ENCODE measurements at regions not wholly inside any gene's neighbourhood (a gene's known extent, or its start where the extent isn't known, plus 50 kb on each side); places are given as distances from the start of the nearest gene placed in this dataset.
A peak's percentile ranks its signal among the peaks of the same experiment; 100 is the strongest.

DNA sequence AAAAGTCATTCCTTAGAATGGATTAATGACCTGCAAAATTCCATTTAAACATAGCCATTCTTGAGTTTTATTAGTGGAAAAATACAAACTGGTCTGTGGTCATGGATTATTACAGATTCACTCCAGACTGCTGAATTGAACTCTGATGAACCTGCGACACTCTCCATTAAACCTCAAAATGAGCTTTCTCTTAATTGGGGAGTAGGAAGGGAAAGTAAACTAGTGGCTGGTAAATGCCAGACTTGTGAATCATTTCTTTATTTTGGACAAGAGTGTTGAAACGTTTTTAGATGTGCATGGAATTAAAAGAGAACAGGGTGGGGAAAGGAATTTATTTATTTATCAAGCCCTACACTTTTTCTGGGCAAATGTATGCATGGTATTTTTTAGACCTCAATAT is 321.2 kb upstream of the FANCL start:
- Histone ChIP-seq H3K36me3 (no peaks in the 10 kb centered on the region), H3K27ac (no peak overlapping the region), H3K4me3 (no peak overlapping the region), H3K9me3 (ENCODE audit: low read depth) (no peaks in the 10 kb centered on the region), H3K4me1 (ENCODE audit: low read depth) (no peaks in the 10 kb centered on the region), H3K27me3 (no peaks in the 10 kb centered on the region)
- TF ChIP-seq CTCF (IDR thresholded peaks at IDR 0.05; ENCODE audit: low read depth, low read length), result no peak
- no peak for DNase-seq (ENCODE audit: low read depth in 1 of 2, low spot score in 1 of 2)

DNA sequence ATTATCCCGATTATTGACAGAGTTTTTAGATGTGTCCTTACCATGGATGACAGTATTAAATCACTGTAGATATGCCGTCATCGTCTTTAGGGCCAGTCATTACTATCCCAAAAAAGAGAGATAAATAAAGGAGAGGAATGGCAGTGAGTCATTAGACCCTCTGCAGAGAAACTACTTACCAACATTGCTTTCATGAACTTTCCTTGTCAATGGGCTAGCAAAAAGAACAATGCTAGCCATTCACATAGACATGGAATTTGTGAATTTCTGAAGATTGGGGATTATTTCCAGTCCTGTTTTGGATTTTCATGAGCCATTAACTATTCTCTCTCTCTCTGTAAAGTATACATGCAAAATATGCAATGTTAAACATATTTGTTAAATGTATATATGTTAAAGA is 319.4 kb upstream of the FANCL start:
- H3K36me3 ChIP-seq, result no peaks in the 10 kb centered on the region
- H3K9me3 ChIP-seq (ENCODE audit: low read depth), result no peaks in the 10 kb centered on the region
- no peaks in the 10 kb centered on the region for H3K4me1 ChIP-seq (ENCODE audit: low read depth)
- H3K4me3 ChIP-seq, result no peak overlapping the region
- H3K27me3 ChIP-seq, result no peaks in the 10 kb centered on the region
- no peak for DNase-seq (ENCODE audit: low read depth in 1 of 2, low spot score in 1 of 2)
- H3K27ac ChIP-seq, result no peak overlapping the region
- TF ChIP-seq CTCF (IDR thresholded peaks at IDR 0.05; ENCODE audit: low read depth, low read length), result no peak

DNA sequence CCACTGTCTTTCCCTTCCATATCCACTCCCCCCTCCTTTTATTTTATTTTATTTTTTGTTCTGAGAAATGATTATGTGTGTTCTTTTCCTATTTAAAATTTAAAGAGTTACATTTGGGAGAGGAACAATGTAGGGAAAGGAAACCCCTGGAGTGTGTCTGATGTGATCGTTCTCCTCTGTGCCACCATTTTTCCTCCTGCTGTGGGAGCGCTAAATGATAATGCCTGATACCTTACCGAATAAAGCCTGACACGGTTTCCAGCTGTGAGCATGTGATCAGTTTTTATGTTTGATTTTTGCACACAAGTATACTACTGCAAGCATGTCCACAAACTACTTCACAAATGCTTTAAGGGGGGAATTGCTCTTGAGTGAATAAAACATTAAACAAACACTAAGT is 317.8 kb upstream of the FANCL start:
- Histone ChIP-seq H3K9me3 (ENCODE audit: low read depth) (no peaks in the 10 kb centered on the region), H3K4me1 (ENCODE audit: low read depth) (no peaks in the 10 kb centered on the region), H3K27me3 (no peaks in the 10 kb centered on the region), H3K36me3 (no peaks in the 10 kb centered on the region), H3K4me3 (no peak overlapping the region), H3K27ac (no peak overlapping the region)
- DNase-seq (ENCODE audit: low read depth in 1 of 2, low spot score in 1 of 2), result no peak
- no peak for TF ChIP-seq CTCF (IDR thresholded peaks at IDR 0.05; ENCODE audit: low read depth, low read length)

- Histone ChIP-seq H3K4me1 (ENCODE audit: low read depth) (no peaks in the 10 kb centered on the region), H3K27ac (no peak overlapping the region), H3K36me3 (no peaks in the 10 kb centered on the region), H3K9me3 (ENCODE audit: low read depth) (no peaks in the 10 kb centered on the region), H3K27me3 (no peaks in the 10 kb centered on the region), H3K4me3 (no peak overlapping the region)
- no peak for DNase-seq (ENCODE audit: low read depth in 1 of 2, low spot score in 1 of 2)
- no peak for TF ChIP-seq CTCF (IDR thresholded peaks at IDR 0.05; ENCODE audit: low read depth, low read length)
These were observed 316.1 kb upstream of the FANCL start for GRCh38 chr2:58557176-58557575.

DNA sequence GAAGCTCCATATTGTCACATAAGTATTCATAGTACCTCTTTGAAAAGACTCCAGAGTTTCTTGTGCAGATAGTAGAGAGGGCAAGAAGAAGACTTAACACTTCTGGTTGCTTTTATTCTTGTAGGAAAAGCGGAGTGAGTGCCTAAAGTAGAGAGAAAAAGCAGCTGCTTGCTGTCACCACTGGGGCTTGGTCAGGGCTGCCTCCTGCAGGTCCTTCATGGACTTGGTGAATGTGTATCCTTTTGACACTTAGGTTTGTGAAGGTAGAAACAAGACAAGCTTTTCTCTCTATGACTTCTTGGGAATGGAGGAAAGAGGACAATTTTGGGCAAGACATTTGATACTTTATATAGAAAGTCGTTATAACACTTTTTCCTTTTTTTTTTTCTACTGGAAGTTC is 312.8 kb upstream of the FANCL start:
- Histone ChIP-seq H3K27me3 (no peaks in the 10 kb centered on the region), H3K4me1 (ENCODE audit: low read depth) (no peaks in the 10 kb centered on the region), H3K27ac (no peak overlapping the region), H3K36me3 (no peaks in the 10 kb centered on the region), H3K4me3 (no peak overlapping the region), H3K9me3 (ENCODE audit: low read depth) (no peaks in the 10 kb centered on the region)
- DNase-seq (ENCODE audit: low read depth in 1 of 2, low spot score in 1 of 2), result peak; percentile 1 to 23
- TF ChIP-seq CTCF (IDR thresholded peaks at IDR 0.05; ENCODE audit: low read depth, low read length), result peak; percentile 3

DNA sequence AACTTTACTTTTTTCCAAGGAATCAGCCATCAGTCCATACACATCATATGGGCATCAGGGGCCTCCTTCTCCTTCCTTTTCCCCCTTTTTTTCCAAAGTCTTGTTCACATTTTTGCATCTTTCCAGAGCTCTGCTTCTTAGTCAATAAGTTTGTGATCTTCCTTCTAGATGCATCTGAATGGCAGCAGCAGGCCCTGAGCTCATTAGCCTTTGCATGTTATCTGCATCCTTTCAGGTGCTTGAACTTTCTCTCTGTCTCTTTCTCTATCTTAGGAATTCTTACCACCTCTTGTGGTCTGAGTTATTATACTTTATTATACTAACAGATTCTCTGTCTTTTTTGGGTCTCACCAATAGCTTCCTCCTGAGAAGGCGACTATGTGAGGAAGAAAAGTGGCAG is 312.4 kb upstream of the FANCL start:
- no peaks in the 10 kb centered on the region for H3K4me1 ChIP-seq (ENCODE audit: low read depth)
- no peaks in the 10 kb centered on the region for H3K36me3 ChIP-seq
- H3K27me3 ChIP-seq, result no peaks in the 10 kb centered on the region
- TF ChIP-seq CTCF (IDR thresholded peaks at IDR 0.05; ENCODE audit: low read depth, low read length), result no peak
- H3K9me3 ChIP-seq (ENCODE audit: low read depth), result no peaks in the 10 kb centered on the region
- no peak overlapping the region for H3K27ac ChIP-seq
- no peak overlapping the region for H3K4me3 ChIP-seq
- no peak for DNase-seq (ENCODE audit: low read depth in 1 of 2, low spot score in 1 of 2)
